Dermis blood vessel endothelial cell (primary cell): ENCODE measurements at regions not wholly inside any gene's neighbourhood (a gene's known extent, or its start where the extent isn't known, plus 50 kb on each side); places are given as distances from the start of the nearest gene placed in this dataset.
A peak's percentile ranks its signal among the peaks of the same experiment; 100 is the strongest.
"Not testable (repeated sequence)": the region's sequence is repeated elsewhere in the genome, so short reads cannot be mapped to it uniquely, and the experiment has no call there.

Source experiments
- DNase-seq: peaks from one replicate; pipeline ENCODE4 v3.0.0; 2010

- DNase-seq: no peak
Observed at GRCh38 chr12:67045650-67046049, 223.5 kb upstream of the CAND1 start.

- no peak for DNase-seq
Observed at GRCh38 chr12:67046062-67046461, 223.1 kb upstream of the CAND1 start.

- DNase-seq: no peak
Observed at GRCh38 chr12:67047634-67048033, 221.5 kb upstream of the CAND1 start.

GRCh38 chr12:67048371-67048770 lies 220.8 kb upstream of the CAND1 start:
- no peak for DNase-seq

- DNase-seq: not testable (repeated sequence)
Observed at GRCh38 chr12:67049199-67049598, 220.0 kb upstream of the CAND1 start.

- no peak for DNase-seq
Observed at GRCh38 chr12:67052981-67053380, 216.2 kb upstream of the CAND1 start.

GRCh38 chr12:67056329-67056728 lies 212.8 kb upstream of the CAND1 start:
- no peak for DNase-seq

GRCh38 chr12:67057072-67057471 lies 212.1 kb upstream of the CAND1 start:
- DNase-seq: no peak

GRCh38 chr12:67062193-67062592 lies 207.0 kb upstream of the CAND1 start:
- DNase-seq: no peak

- DNase-seq: no peak
Observed at GRCh38 chr12:67067453-67068203, 201.5 kb upstream of the CAND1 start.

GRCh38 chr12:67068204-67068731 lies 200.9 kb upstream of the CAND1 start:
- peak; percentile 1 for DNase-seq

GRCh38 chr12:67068761-67069450 lies 200.3 kb upstream of the CAND1 start:
- peak; percentile 47 for DNase-seq

GRCh38 chr12:67069451-67070306 lies 199.5 kb upstream of the CAND1 start:
- DNase-seq: peak; percentile 29

- DNase-seq: no peak
Observed at GRCh38 chr12:67070307-67070600, 198.9 kb upstream of the CAND1 start.

- DNase-seq: no peak
Observed at GRCh38 chr12:67070604-67071003, 198.6 kb upstream of the CAND1 start.

- DNase-seq: not testable (repeated sequence)
Observed at GRCh38 chr12:67072281-67072680, 196.9 kb upstream of the CAND1 start.

- DNase-seq: no peak
Observed at GRCh38 chr12:67073336-67073735, 195.8 kb upstream of the CAND1 start.

- DNase-seq: no peak
Observed at GRCh38 chr12:67074072-67074471, 195.1 kb upstream of the CAND1 start.

GRCh38 chr12:67077617-67078016 lies 191.5 kb upstream of the CAND1 start:
- DNase-seq: no peak

- no peak for DNase-seq
Observed at GRCh38 chr12:67078957-67079356, 190.2 kb upstream of the CAND1 start.

- DNase-seq: no peak
Observed at GRCh38 chr12:67080637-67081036, 188.5 kb upstream of the CAND1 start.

GRCh38 chr12:67082221-67082620 lies 186.9 kb upstream of the CAND1 start:
- no peak for DNase-seq

- DNase-seq: no peak
Observed at GRCh38 chr12:67085699-67086098, 183.5 kb upstream of the CAND1 start.
